PFSK-1 (cell line): ENCODE measurements at regions not wholly inside any gene's neighbourhood (a gene's known extent, or its start where the extent isn't known, plus 50 kb on each side); places are given as distances from the start of the nearest gene placed in this dataset.

Experiments used
- REST ChIP-seq, 2 experiments: IDR thresholded peaks; 2 replicates each; pipeline versions ENCODE4 v1.6.1 to v1.8.0; 2011 to 2012; ENCODE audit warnings: low read depth in 2 of 2, low read length in 2 of 2, control low read depth in 1 of 2, inconsistent platforms in 1 of 2, mild to moderate bottlenecking in 1 of 2, moderate library complexity in 1 of 2; ENCODE audit not compliant: insufficient read depth in 1 of 2
- SIN3A ChIP-seq: IDR thresholded peaks from 2 replicates; pipeline ENCODE4 v1.6.1; 2012; ENCODE audit warnings: mild to moderate bottlenecking, low read length, moderate library complexity, borderline replicate concordance; ENCODE audit not compliant: insufficient read depth
- TAF1 ChIP-seq: IDR thresholded peaks from 2 replicates; pipeline ENCODE4 v1.6.1; 2012; ENCODE audit warnings: low read length, control low read depth, borderline replicate concordance; ENCODE audit not compliant: insufficient read depth

GRCh38 chr5:2509527-2509926 is 241.9 kb downstream of the IRX2 start:
- no peak for TF ChIP-seq REST (IDR thresholded peaks at IDR 0.05; ENCODE audit: insufficient read depth in 1 of 2, low read depth in 2 of 2, low read length in 2 of 2)
- TF ChIP-seq SIN3A: no peak
- no peak for TF ChIP-seq TAF1
